Fibroblast of lung (primary cell): ENCODE measurements at regions not wholly inside any gene's neighbourhood (a gene's known extent, or its start where the extent isn't known, plus 50 kb on each side); places are given as distances from the start of the nearest gene placed in this dataset.

Source experiments
- DNase-seq, 2 donors: peaks; one replicate each; pipeline versions ENCODE4 v3.0.0 to v3.0.0-alpha.2; 2010; ENCODE audit warnings: low read depth in 2 of 2
- H2AFZ ChIP-seq: 2 replicates; pipeline ENCODE4 v1.5.1; 2012; ENCODE audit warnings: low read length, control low read depth, inconsistent platforms
- H3K27ac ChIP-seq: 2 replicates; pipeline ENCODE4 v1.5.1; 2011; ENCODE audit warnings: low read length, control low read depth; ENCODE audit not compliant: insufficient read depth
- H3K27me3 ChIP-seq: 2 replicates; pipeline ENCODE4 v1.5.1; 2011; ENCODE audit warnings: mild to moderate bottlenecking, low read length; ENCODE audit not compliant: control insufficient read depth, insufficient read depth
- H3K36me3 ChIP-seq: 2 replicates; pipeline ENCODE4 v1.5.1; 2011; ENCODE audit warnings: low read length; ENCODE audit not compliant: control insufficient read depth, insufficient read depth
- H3K4me1 ChIP-seq: 2 replicates; pipeline ENCODE4 v1.5.1; 2011; ENCODE audit warnings: low read length; ENCODE audit not compliant: control insufficient read depth, insufficient read depth; ENCODE audit errors: extremely low read depth
- H3K4me2 ChIP-seq: 2 replicates; pipeline ENCODE4 v1.5.1; 2011; ENCODE audit warnings: low read length, control low read depth; ENCODE audit not compliant: insufficient read depth; ENCODE audit errors: extremely low read depth
- H3K4me3 ChIP-seq, 4 experiments: fragments of 200-600 bp in 1 of 4; sonication (generic) in 1 of 4; replicated peaks in 1 of 4; 2 replicates each; pipeline ENCODE4 v1.5.1; 2011 to 2016; ENCODE audit warnings: low read length in 4 of 4, low read depth in 3 of 4, mild to moderate bottlenecking in 3 of 4, control low read depth in 2 of 4, inconsistent platforms in 1 of 4, mixed read lengths in 1 of 4; ENCODE audit not compliant: insufficient read depth in 1 of 4; ENCODE audit errors: control extremely low read depth in 1 of 4
- H3K79me2 ChIP-seq: 2 replicates; pipeline ENCODE4 v1.5.1; 2012; ENCODE audit warnings: mild to moderate bottlenecking, low read length, inconsistent platforms; ENCODE audit not compliant: control insufficient read depth, insufficient read depth
- H3K9ac ChIP-seq: 2 replicates; pipeline ENCODE4 v1.5.1; 2011; ENCODE audit warnings: mild to moderate bottlenecking, low read length, control low read depth; ENCODE audit not compliant: insufficient read depth
- H3K9me3 ChIP-seq: 2 replicates; pipeline ENCODE4 v1.5.1; 2012; ENCODE audit warnings: low read depth, low read length; ENCODE audit not compliant: control insufficient read depth, insufficient read depth
- H4K20me1 ChIP-seq: 2 replicates; pipeline ENCODE4 v1.5.1; 2011; ENCODE audit warnings: low read length; ENCODE audit not compliant: control insufficient read depth, insufficient read depth; ENCODE audit errors: extremely low read depth
- CTCF ChIP-seq, 2 donors: IDR thresholded peaks in 1 of 2; conservative IDR thresholded peaks in 1 of 2; 1 replicate in 1 of 2; 2 replicates in 1 of 2; pipeline ENCODE4 v1.5.1; 2011 to 2012; ENCODE audit warnings: low read length in 2 of 2, control low read depth in 1 of 2, inconsistent platforms in 1 of 2, low read depth in 1 of 2, mild to moderate bottlenecking in 1 of 2
- EZH2 ChIP-seq: IDR thresholded peaks from 2 replicates; pipeline ENCODE4 v1.5.1; 2012; ENCODE audit warnings: low read length, control low read depth, mild to moderate bottlenecking; ENCODE audit errors: missing control alignments

DNA sequence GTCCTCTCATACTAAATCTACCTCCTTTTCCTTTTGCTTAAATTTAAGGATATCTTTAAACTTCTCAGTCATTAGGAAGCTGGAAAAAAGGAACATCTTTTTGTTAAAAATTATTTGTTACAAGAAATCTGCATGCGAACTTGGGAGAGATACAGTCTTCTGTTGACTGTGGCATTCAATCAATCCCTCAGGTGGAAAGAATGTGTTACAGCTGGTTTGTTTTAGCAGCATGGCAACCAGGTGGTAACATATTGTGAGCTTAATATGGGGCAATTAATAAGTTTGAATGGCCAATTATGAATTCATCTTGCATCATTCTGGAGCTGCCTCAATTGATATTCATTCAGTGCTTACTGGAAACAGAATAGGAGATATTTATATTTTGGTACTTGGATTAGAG, 135.0 kb downstream of the GC start:
- Histone ChIP-seq H3K9ac (no peak overlapping the region), H2AFZ (no peak overlapping the region), H3K4me1 (no peaks in the 10 kb centered on the region), H3K27ac (no peak overlapping the region), H3K9me3 (no peaks in the 10 kb centered on the region), H3K27me3 (no peaks in the 10 kb centered on the region), H3K4me2 (no peak overlapping the region), H3K36me3 (no peaks in the 10 kb centered on the region), H4K20me1 (no peaks in the 10 kb centered on the region), H3K79me2 (no peaks in the 10 kb centered on the region), H3K4me3 (no peak overlapping the region)
- DNase-seq: no peak
- TF ChIP-seq CTCF (conservative IDR thresholded peaks at IDR 0.05 in 1 of 2, IDR thresholded peaks at IDR 0.05 in 1 of 2; ENCODE audit: low read depth in 1 of 2, low read length in 2 of 2): no peak
- no peak for TF ChIP-seq EZH2

GRCh38 chr4:71648448-71648847, 135.4 kb downstream of the GC start:
- Histone ChIP-seq H4K20me1 (no peaks in the 10 kb centered on the region), H3K4me3 (no peak overlapping the region), H3K79me2 (no peaks in the 10 kb centered on the region), H3K27ac (no peak overlapping the region), H3K36me3 (no peaks in the 10 kb centered on the region), H3K27me3 (no peaks in the 10 kb centered on the region), H3K9me3 (no peaks in the 10 kb centered on the region), H3K4me2 (no peak overlapping the region), H2AFZ (no peak overlapping the region), H3K4me1 (no peaks in the 10 kb centered on the region), H3K9ac (no peak overlapping the region)
- no peak for DNase-seq
- TF ChIP-seq CTCF (conservative IDR thresholded peaks at IDR 0.05 in 1 of 2, IDR thresholded peaks at IDR 0.05 in 1 of 2; ENCODE audit: low read depth in 1 of 2, low read length in 2 of 2) (no peak), EZH2 (no peak)

DNA sequence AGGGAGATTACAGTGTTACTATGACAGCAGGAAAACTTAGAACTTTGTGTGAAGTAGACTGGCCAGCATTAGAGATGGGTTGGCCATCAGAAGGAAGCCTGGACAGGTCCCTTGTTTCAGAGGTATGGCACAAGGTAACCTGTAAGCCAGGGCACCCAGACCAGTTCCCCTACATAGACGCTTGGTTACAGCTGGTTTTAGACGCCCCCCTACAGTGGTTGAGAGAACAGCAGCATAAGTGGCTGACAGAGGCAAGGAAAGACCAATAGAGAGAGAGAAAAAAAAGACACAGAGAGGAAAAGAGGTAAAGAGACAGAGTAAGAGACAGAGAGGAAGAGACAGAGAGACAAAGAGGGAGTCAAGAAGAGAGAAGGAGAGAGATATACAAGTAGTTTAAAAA, 144.5 kb downstream of the GC start:
- Histone ChIP-seq H3K79me2 (no peaks in the 10 kb centered on the region), H3K4me1 (no peaks in the 10 kb centered on the region), H3K27me3 (no peaks in the 10 kb centered on the region), H3K4me2 (no peak overlapping the region), H3K9me3 (no peaks in the 10 kb centered on the region), H3K4me3 (no peak overlapping the region), H2AFZ (no peak overlapping the region), H3K36me3 (no peaks in the 10 kb centered on the region), H4K20me1 (no peaks in the 10 kb centered on the region), H3K27ac (no peak overlapping the region), H3K9ac (no peak overlapping the region)
- DNase-seq: no peak
- no peak for TF ChIP-seq EZH2
